ENCODE measurements at regions not wholly inside any gene's neighbourhood (a gene's known extent, or its start where the extent isn't known, plus 50 kb on each side); places are given as distances from the start of the nearest gene placed in this dataset.

DNA sequence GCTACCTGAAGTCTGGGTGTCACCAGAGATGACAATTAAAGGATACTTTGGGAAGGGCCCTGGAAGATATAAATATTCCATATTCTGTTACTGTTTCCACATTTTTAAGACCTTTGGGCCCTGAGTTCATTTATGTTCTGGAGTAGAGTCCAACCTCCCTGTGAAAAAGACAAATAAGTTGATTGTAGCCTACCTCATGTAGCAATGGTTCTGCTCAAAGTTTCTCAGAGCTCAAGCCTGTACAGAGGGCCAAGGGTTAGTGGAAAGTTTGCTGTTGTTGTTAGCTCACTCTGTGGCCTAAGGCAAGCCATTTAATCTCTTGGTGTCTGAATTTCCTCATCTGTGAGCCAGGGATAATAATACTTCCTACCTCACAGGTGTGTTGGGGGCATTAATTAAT lies 284.7 kb upstream of the DDHD1 start:
- TF ChIP-seq POU2F2 (IDR thresholded peaks at IDR 0.05; ENCODE audit: low read depth, low read length) (no peak), POLR2A (IDR thresholded peaks at IDR 0.05; ENCODE audit: low read depth, low read length) (no peak), POLR2AphosphoS5 (IDR thresholded peaks at IDR 0.05; ENCODE audit: low read depth, low read length) (no peak), TAF1 (IDR thresholded peaks at IDR 0.05; ENCODE audit: low read depth, low read length) (no peak)
